OCI-LY1 (cell line): ENCODE measurements at regions not wholly inside any gene's neighbourhood (a gene's known extent, or its start where the extent isn't known, plus 50 kb on each side); places are given as distances from the start of the nearest gene placed in this dataset.

ENCODE experiments used
- H2AFZ ChIP-seq: fragments of 200-600 bp; sonication (generic), shearing (Covaris generic); 2 replicates; pipeline ENCODE4 v1.6.0; 2014; ENCODE audit warnings: antibody characterized with exemption, mild to moderate bottlenecking, low read length
- H3F3A ChIP-seq: fragments of 200-600 bp; sonication (generic), shearing (Covaris generic); 2 replicates; pipeline ENCODE4 v1.6.0; 2014; ENCODE audit warnings: mild to moderate bottlenecking, antibody characterized with exemption, low read length, moderate library complexity; ENCODE audit not compliant: insufficient read depth
- H3K27ac ChIP-seq: fragments of 200-600 bp; sonication (generic); 2 replicates; pipeline ENCODE4 v1.5.1; 2014; ENCODE audit warnings: low read length, mixed run types, mild to moderate bottlenecking, low read depth; ENCODE audit not compliant: poor library complexity, severe bottlenecking
- H3K27me3 ChIP-seq: fragments of 200-600 bp; sonication (generic); 2 replicates; pipeline ENCODE4 v1.6.0; 2014; ENCODE audit warnings: antibody characterized with exemption, mild to moderate bottlenecking, low read length, moderate library complexity; ENCODE audit not compliant: insufficient read depth
- H3K36me3 ChIP-seq: fragments of 200-600 bp; sonication (generic); 2 replicates; pipeline ENCODE4 v1.6.1; 2014; ENCODE audit warnings: mild to moderate bottlenecking, antibody characterized with exemption, low read length, moderate library complexity, mixed read lengths; ENCODE audit not compliant: insufficient read depth
- H3K4me1 ChIP-seq: fragments of 200-600 bp; sonication (generic); 2 replicates; pipeline ENCODE4 v1.5.1; 2014; ENCODE audit warnings: mild to moderate bottlenecking, low read length, moderate library complexity; ENCODE audit not compliant: insufficient read depth, severe bottlenecking
- H3K4me2 ChIP-seq: fragments of 200-600 bp; sonication (generic), shearing (Covaris generic); 2 replicates; pipeline ENCODE4 v1.6.1; 2014; ENCODE audit warnings: low read length
- H3K4me3 ChIP-seq: fragments of 200-600 bp; sonication (generic); 2 replicates; pipeline ENCODE4 v1.5.1; 2014; ENCODE audit warnings: low read length, low read depth, mild to moderate bottlenecking, mixed read lengths; ENCODE audit not compliant: poor library complexity, severe bottlenecking
- H3K79me2 ChIP-seq: fragments of 200-600 bp; shearing (Covaris generic); 2 replicates; pipeline ENCODE4 v1.6.1; 2016; ENCODE audit warnings: mixed run types, low read length, mixed read lengths; ENCODE audit not compliant: insufficient read depth
- H3K9ac ChIP-seq: fragments of 200-600 bp; sonication (generic), shearing (Covaris generic); 2 replicates; pipeline ENCODE4 v1.6.1; 2014; ENCODE audit warnings: mild to moderate bottlenecking, low read length, mixed read lengths
- H3K9me2 ChIP-seq: fragments of 200-600 bp; sonication (generic), shearing (Covaris generic); 2 replicates; pipeline ENCODE4 v1.6.1; 2014; ENCODE audit warnings: low read depth, mild to moderate bottlenecking, low read length, mixed read lengths
- H3K9me3 ChIP-seq: fragments of 200-600 bp; shearing (Covaris generic); 2 replicates; pipeline ENCODE4 v1.6.1; 2014; ENCODE audit warnings: low read length, mixed read lengths
- H4K20me1 ChIP-seq: fragments of 200-600 bp; sonication (generic), shearing (Covaris generic); 2 replicates; pipeline ENCODE4 v1.6.0; 2016; ENCODE audit warnings: mild to moderate bottlenecking, low read length; ENCODE audit not compliant: insufficient read depth
- CTCF ChIP-seq: fragments of 200-600 bp; sonication (generic), shearing (Covaris generic); IDR thresholded peaks from 2 replicates; pipeline ENCODE4 v1.5.1; 2017; ENCODE audit warnings: mild to moderate bottlenecking, antibody characterized with exemption, low read length, moderate library complexity, mixed read lengths
- EZH2 ChIP-seq: fragments of 200-600 bp; sonication (generic), shearing (Covaris generic); IDR thresholded peaks from 2 replicates; pipeline ENCODE4 v1.8.0; 2017; ENCODE audit warnings: borderline replicate concordance, mixed run types, mild to moderate bottlenecking, antibody characterized with exemption, low read length, moderate library complexity, mixed read lengths

GRCh38 chr5:51991940-51992339, 608.7 kb downstream of the ISL1 start:
- Histone ChIP-seq H3K27ac (no peak overlapping the region), H3K36me3 (no peaks in the 10 kb centered on the region), H2AFZ (no peak overlapping the region), H3K4me3 (no peak overlapping the region), H3F3A (no peaks in the 10 kb centered on the region), H3K4me1 (no peaks in the 10 kb centered on the region), H3K9me3 (no peaks in the 10 kb centered on the region), H3K9ac (no peak overlapping the region), H3K79me2 (no peaks in the 10 kb centered on the region), H3K9me2 (no peaks in the 10 kb centered on the region), H3K27me3 (no peaks in the 10 kb centered on the region), H3K4me2 (no peak overlapping the region), H4K20me1 (no peaks in the 10 kb centered on the region)
- no peak for TF ChIP-seq EZH2
- TF ChIP-seq CTCF: no peak

- TF ChIP-seq CTCF: no peak
- no peak for TF ChIP-seq EZH2
- Histone ChIP-seq H4K20me1 (no peaks in the 10 kb centered on the region), H3K4me3 (no peak overlapping the region), H3K27me3 (no peaks in the 10 kb centered on the region), H3K36me3 (no peaks in the 10 kb centered on the region), H3K9me2 (no peaks in the 10 kb centered on the region), H3K27ac (no peak overlapping the region), H3F3A (no peaks in the 10 kb centered on the region), H3K9ac (no peak overlapping the region), H3K9me3 (no peaks in the 10 kb centered on the region), H2AFZ (no peak overlapping the region), H3K4me1 (no peaks in the 10 kb centered on the region), H3K79me2 (no peaks in the 10 kb centered on the region), H3K4me2 (no peak overlapping the region)
These were observed 612.6 kb downstream of the ISL1 start for GRCh38 chr5:51995773-51996306.

GRCh38 chr5:51996356-51996861, 613.2 kb downstream of the ISL1 start:
- no peaks in the 10 kb centered on the region for H3K27me3 ChIP-seq
- no peaks in the 10 kb centered on the region for H3K4me1 ChIP-seq
- H3K36me3 ChIP-seq: no peaks in the 10 kb centered on the region
- TF ChIP-seq CTCF (no peak), EZH2 (no peak)
- no peaks in the 10 kb centered on the region for H3K9me3 ChIP-seq
- H3K9me2 ChIP-seq: no peaks in the 10 kb centered on the region
- H2AFZ ChIP-seq: no peak overlapping the region
- H3K4me2 ChIP-seq: no peak overlapping the region
- no peaks in the 10 kb centered on the region for H4K20me1 ChIP-seq
- H3K27ac ChIP-seq: no peak overlapping the region
- no peaks in the 10 kb centered on the region for H3K79me2 ChIP-seq
- no peak overlapping the region for H3K4me3 ChIP-seq
- H3F3A ChIP-seq: no peaks in the 10 kb centered on the region
- H3K9ac ChIP-seq: no peak overlapping the region
